ENCODE measurements at regions not wholly inside any gene's neighbourhood (a gene's known extent, or its start where the extent isn't known, plus 50 kb on each side); places are given as distances from the start of the nearest gene placed in this dataset.
A peak's percentile ranks its signal among the peaks of the same experiment; 100 is the strongest.
"Not testable (repeated sequence)": the region's sequence is repeated elsewhere in the genome, so short reads cannot be mapped to it uniquely, and the experiment has no call there.

- no peak overlapping the region for H3K27ac ChIP-seq
- no peak for TF ChIP-seq ZFX (IDR thresholded peaks at IDR 0.05; ENCODE audit: borderline replicate concordance)
- TF ChIP-seq CTCF (IDR thresholded peaks at IDR 0.05), result no peak
Observed at GRCh38 chr5:112535356-112535755, 116.3 kb upstream of the EPB41L4A start.

- not testable (repeated sequence) for H3K27ac ChIP-seq
Observed at GRCh38 chr5:112544558-112544957, 125.5 kb upstream of the EPB41L4A start.

GRCh38 chr5:112546946-112547592, 128.0 kb upstream of the EPB41L4A start:
- no peak overlapping the region for H3K27ac ChIP-seq
- no peak for TF ChIP-seq ZFX (IDR thresholded peaks at IDR 0.05; ENCODE audit: borderline replicate concordance)

GRCh38 chr5:112548246-112548881, 129.3 kb upstream of the EPB41L4A start:
- H3K27ac ChIP-seq, result no peak overlapping the region
- no peak for TF ChIP-seq CTCF (IDR thresholded peaks at IDR 0.05)
- TF ChIP-seq ZFX (IDR thresholded peaks at IDR 0.05; ENCODE audit: borderline replicate concordance), result no peak

- H3K27ac ChIP-seq, result no peak overlapping the region
Observed at GRCh38 chr5:112549127-112549526, 130.1 kb upstream of the EPB41L4A start.

GRCh38 chr5:112549605-112550166, 130.6 kb upstream of the EPB41L4A start:
- TF ChIP-seq CTCF (IDR thresholded peaks at IDR 0.05) (no peak), ZFX (IDR thresholded peaks at IDR 0.05; ENCODE audit: borderline replicate concordance) (no peak)
- H3K27ac ChIP-seq, result no peak overlapping the region

More at GRCh38 chr5:112549127-112549526, 130.1 kb upstream of the EPB41L4A start:
- TF ChIP-seq ZFX (IDR thresholded peaks at IDR 0.05; ENCODE audit: borderline replicate concordance) (no peak), CTCF (IDR thresholded peaks at IDR 0.05) (no peak)

- TF ChIP-seq ZFX (IDR thresholded peaks at IDR 0.05; ENCODE audit: borderline replicate concordance) (no peak), CTCF (IDR thresholded peaks at IDR 0.05) (peak; percentile 85)
- H3K27ac ChIP-seq, result no peak overlapping the region
Observed at GRCh38 chr5:112551419-112552032, 132.4 kb upstream of the EPB41L4A start.

- TF ChIP-seq CTCF (IDR thresholded peaks at IDR 0.05) (no peak), ZFX (IDR thresholded peaks at IDR 0.05; ENCODE audit: borderline replicate concordance) (no peak)
- H3K27ac ChIP-seq, result no peak overlapping the region
Observed at GRCh38 chr5:112552216-112552615, 133.1 kb upstream of the EPB41L4A start.
